ENCODE measurements at regions not wholly inside any gene's neighbourhood (a gene's known extent, or its start where the extent isn't known, plus 50 kb on each side); places are given as distances from the start of the nearest gene placed in this dataset.

DNA sequence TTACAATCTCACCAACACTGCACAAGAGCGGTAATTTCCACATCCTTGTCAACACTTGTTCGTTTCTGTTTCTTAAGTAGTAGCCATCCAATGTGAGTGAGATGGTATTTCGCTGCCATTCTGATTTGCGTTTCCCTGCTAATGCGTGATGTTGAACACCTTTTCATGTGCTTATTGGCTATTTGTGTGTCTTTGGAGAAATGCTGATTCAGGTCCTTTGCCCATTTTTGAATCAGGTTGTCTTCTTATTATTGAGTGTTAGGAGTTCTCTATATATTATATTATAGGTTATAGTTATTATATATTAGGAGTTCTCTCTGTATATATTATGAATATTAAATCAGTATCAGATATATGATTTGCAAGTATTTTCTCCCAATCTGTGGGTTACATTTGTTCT lies 59.9 kb upstream of the IRX4 start:
- Mint-ChIP-seq H3K36me3 (peaks cover 2% of the 10 kb centered on the region), H3K27ac (no peak overlapping the region), H3K27me3 (ENCODE audit: low read depth) (peaks cover 30% of the 10 kb centered on the region), H3K9me3 (peaks cover 9% of the 10 kb centered on the region), H3K4me1 (peaks cover 9% of the 10 kb centered on the region), H3K4me3 (no peak overlapping the region)
- no peak for DNase-seq (ENCODE audit: low spot score in 2 of 2, unreplicated experiment in 2 of 2)
- TF ChIP-seq, protein P1, sequence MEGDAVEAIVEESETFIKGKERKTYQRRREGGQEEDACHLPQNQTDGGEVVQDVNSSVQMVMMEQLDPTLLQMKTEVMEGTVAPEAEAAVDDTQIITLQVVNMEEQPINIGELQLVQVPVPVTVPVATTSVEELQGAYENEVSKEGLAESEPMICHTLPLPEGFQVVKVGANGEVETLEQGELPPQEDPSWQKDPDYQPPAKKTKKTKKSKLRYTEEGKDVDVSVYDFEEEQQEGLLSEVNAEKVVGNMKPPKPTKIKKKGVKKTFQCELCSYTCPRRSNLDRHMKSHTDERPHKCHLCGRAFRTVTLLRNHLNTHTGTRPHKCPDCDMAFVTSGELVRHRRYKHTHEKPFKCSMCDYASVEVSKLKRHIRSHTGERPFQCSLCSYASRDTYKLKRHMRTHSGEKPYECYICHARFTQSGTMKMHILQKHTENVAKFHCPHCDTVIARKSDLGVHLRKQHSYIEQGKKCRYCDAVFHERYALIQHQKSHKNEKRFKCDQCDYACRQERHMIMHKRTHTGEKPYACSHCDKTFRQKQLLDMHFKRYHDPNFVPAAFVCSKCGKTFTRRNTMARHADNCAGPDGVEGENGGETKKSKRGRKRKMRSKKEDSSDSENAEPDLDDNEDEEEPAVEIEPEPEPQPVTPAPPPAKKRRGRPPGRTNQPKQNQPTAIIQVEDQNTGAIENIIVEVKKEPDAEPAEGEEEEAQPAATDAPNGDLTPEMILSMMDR (IDR thresholded peaks at IDR 0.05; ENCODE audit: unreplicated experiment), result no peak

GRCh38 chr5:1942158-1942557 lies 59.4 kb upstream of the IRX4 start:
- Mint-ChIP-seq H3K4me3 (no peak overlapping the region), H3K27ac (no peak overlapping the region), H3K9me3 (peaks cover 9% of the 10 kb centered on the region), H3K36me3 (peaks cover 2% of the 10 kb centered on the region), H3K27me3 (ENCODE audit: low read depth) (peaks cover 28% of the 10 kb centered on the region), H3K4me1 (peaks cover 9% of the 10 kb centered on the region)
- TF ChIP-seq, protein P1 (IDR thresholded peaks at IDR 0.05; ENCODE audit: unreplicated experiment), result no peak
- DNase-seq (ENCODE audit: low spot score in 2 of 2, unreplicated experiment in 2 of 2), result no peak

- TF ChIP-seq, protein P1 (IDR thresholded peaks at IDR 0.05; ENCODE audit: unreplicated experiment), result no peak
- peaks cover 9% of the 10 kb centered on the region for H3K36me3 Mint-ChIP-seq
- peaks cover 12% of the 10 kb centered on the region for H3K27me3 Mint-ChIP-seq (ENCODE audit: low read depth)
- no peak overlapping the region for H3K4me3 Mint-ChIP-seq
- H3K27ac Mint-ChIP-seq, result no peak overlapping the region
- H3K4me1 Mint-ChIP-seq, result peaks cover 8% of the 10 kb centered on the region
- peaks cover 9% of the 10 kb centered on the region for H3K9me3 Mint-ChIP-seq
- DNase-seq (ENCODE audit: low spot score in 2 of 2, unreplicated experiment in 2 of 2), result no peak
Observed at GRCh38 chr5:1939256-1939655, 56.5 kb upstream of the IRX4 start.

DNA sequence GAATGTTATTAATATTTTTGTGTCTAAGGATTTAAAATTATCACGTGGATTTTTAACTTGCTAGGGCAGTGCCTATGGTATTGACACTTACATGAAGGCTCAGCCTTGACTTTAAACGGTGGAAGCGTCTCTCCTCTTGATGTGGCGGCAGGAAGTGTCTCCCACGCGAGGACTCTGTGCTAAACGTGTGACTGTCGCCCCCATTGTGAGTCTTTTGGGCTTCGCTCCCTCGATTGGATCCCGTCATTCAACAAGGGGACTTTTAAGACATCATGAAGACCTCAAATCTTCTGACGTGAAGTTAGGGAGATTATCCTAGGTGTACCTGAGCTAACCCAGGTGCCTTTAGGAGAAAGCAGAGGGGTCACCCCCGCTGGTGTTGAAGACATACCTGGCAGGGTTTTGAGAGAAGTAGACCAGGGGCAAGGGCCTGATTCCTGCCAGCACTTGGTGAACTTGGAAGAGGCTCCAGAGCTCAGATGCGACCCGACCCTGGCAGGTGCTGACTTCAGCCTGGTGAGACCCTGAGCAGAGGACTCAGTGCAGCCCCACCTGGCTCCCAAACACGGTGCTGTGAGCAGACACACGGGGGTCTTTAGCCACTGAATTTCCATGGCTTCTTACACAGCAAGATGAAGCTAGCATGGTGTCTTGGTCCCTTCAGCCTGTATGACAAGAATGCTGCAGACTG lies 55.7 kb upstream of the IRX4 start:
- DNase-seq (ENCODE audit: low spot score in 2 of 2, unreplicated experiment in 2 of 2), result no peak
- H3K4me3 Mint-ChIP-seq, result no peak overlapping the region
- TF ChIP-seq, protein P1 (IDR thresholded peaks at IDR 0.05; ENCODE audit: unreplicated experiment), result no peak
- no peak overlapping the region for H3K27ac Mint-ChIP-seq
- peaks cover 9% of the 10 kb centered on the region for H3K36me3 Mint-ChIP-seq
- peaks cover under 1% of the 10 kb centered on the region for H3K4me1 Mint-ChIP-seq
- H3K9me3 Mint-ChIP-seq, result peaks cover 9% of the 10 kb centered on the region
- peaks cover 9% of the 10 kb centered on the region for H3K27me3 Mint-ChIP-seq (ENCODE audit: low read depth)

DNA sequence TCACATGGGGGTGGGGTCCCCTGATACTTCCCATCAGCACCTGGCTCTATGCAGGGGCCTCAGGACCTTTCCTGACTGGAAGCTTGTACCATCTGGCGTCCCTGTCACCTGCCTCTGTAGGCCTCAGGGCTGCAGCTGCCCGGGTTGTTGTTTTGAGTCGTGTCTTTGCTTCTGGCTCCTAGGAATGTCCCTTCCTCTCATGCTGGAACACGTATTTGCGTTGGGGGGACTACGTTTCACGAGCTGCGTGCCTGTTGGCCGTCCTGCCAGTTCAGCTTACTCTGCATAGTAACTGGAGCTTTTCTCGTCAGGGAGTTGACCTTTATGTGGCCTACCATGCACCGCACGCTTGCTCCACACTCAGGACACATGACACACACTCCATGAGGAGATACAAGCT lies 54.9 kb upstream of the IRX4 start:
- H3K4me3 Mint-ChIP-seq, result no peak overlapping the region
- no peak for DNase-seq (ENCODE audit: low spot score in 2 of 2, unreplicated experiment in 2 of 2)
- H3K4me1 Mint-ChIP-seq, result no peaks in the 10 kb centered on the region
- peaks cover 9% of the 10 kb centered on the region for H3K36me3 Mint-ChIP-seq
- H3K27ac Mint-ChIP-seq, result no peak overlapping the region
- peaks cover 7% of the 10 kb centered on the region for H3K9me3 Mint-ChIP-seq
- peaks cover 16% of the 10 kb centered on the region for H3K27me3 Mint-ChIP-seq (ENCODE audit: low read depth)
- TF ChIP-seq, protein P1 (IDR thresholded peaks at IDR 0.05; ENCODE audit: unreplicated experiment), result no peak
